IMR-90 (cell line): ENCODE measurements at regions not wholly inside any gene's neighbourhood (a gene's known extent, or its start where the extent isn't known, plus 50 kb on each side); places are given as distances from the start of the nearest gene placed in this dataset.

ENCODE experiments used
- ATAC-seq: fragments of 200-7000 bp; cut with Tn5 transposase; 2 replicates; pipeline ENCODE4 v1.9.1; 2020; ENCODE audit warnings: low read depth, mild to moderate bottlenecking, moderate library complexity
- BruUV-seq: library from RNA; stranded (reverse); fragments of 400-500 nt; replicated peaks from 2 replicates; lab custom pipeline; 2021; lab: Mats Ljungman, UMichigan
- CTCF ChIA-PET: fragments of 300-600 bp; formaldehyde crosslinking; extraction: SDS; loops from one replicate; lab custom pipeline; 2021; ENCODE audit warnings: antibody characterized with exemption; lab: Yijun Ruan, JAX
- POLR2A ChIA-PET: fragments of 300-600 bp; sonication (Branson Sonifier 250); formaldehyde crosslinking; loops from one replicate; lab custom pipeline; 2022; ENCODE audit warnings: antibody characterized with exemption; ENCODE audit not compliant: unreplicated experiment; lab: Charles Lee
- DNase-seq: peaks from one replicate; pipeline ENCODE4 v3.0.0; 2013
- H2AFZ ChIP-seq: replicated peaks from 2 replicates; pipeline ENCODE3; 2013; ENCODE audit warnings: low read length, mild to moderate bottlenecking; ENCODE audit not compliant: poor library complexity
- H2AK5ac ChIP-seq: 2 replicates; pipeline ENCODE4 v1.6.1; 2013; ENCODE audit warnings: low read depth, low read length, inconsistent platforms
- H2AK9ac ChIP-seq: replicated peaks from 2 replicates; pipeline ENCODE3; 2013; ENCODE audit warnings: mild to moderate bottlenecking, low read depth, low read length, moderate library complexity; ENCODE audit not compliant: poor library complexity
- H2BK120ac ChIP-seq: 2 replicates; pipeline ENCODE4 v1.6.1; 2013; ENCODE audit warnings: low read depth, low read length, inconsistent platforms
- H2BK15ac ChIP-seq: 3 replicates; pipeline ENCODE4 v1.6.1; 2013; ENCODE audit warnings: low read depth, low read length, inconsistent platforms
- H2BK20ac ChIP-seq: 2 replicates; pipeline ENCODE4 v1.6.1; 2013; ENCODE audit warnings: low read depth, mild to moderate bottlenecking, inconsistent platforms, low read length, moderate library complexity
- H2BK5ac ChIP-seq: 2 replicates; pipeline ENCODE4 v1.6.1; 2013; ENCODE audit warnings: mild to moderate bottlenecking, low read depth, low read length, inconsistent platforms; ENCODE audit not compliant: poor library complexity, severe bottlenecking
- H3K14ac ChIP-seq: replicated peaks from 2 replicates; pipeline ENCODE4 v1.6.1; 2013; ENCODE audit warnings: low read depth, low read length, inconsistent platforms
- H3K18ac ChIP-seq: 2 replicates; pipeline ENCODE4 v1.6.1; 2013; ENCODE audit warnings: low read depth, low read length, control low read depth
- H3K23ac ChIP-seq: 2 replicates; pipeline ENCODE4 v1.6.1; 2013; ENCODE audit warnings: low read depth, low read length, inconsistent platforms
- H3K27ac ChIP-seq: 2 replicates; pipeline ENCODE4 v1.5.1; 2013; ENCODE audit warnings: mild to moderate bottlenecking, control low read depth, low read length; ENCODE audit not compliant: insufficient read depth
- H3K27me3 ChIP-seq: 2 replicates; pipeline ENCODE4 v1.6.1; 2013; ENCODE audit warnings: low read length; ENCODE audit not compliant: control insufficient read depth, insufficient read depth
- H3K36me3 ChIP-seq: 2 replicates; pipeline ENCODE4 v1.6.1; 2013; ENCODE audit warnings: low read length, mixed read lengths; ENCODE audit not compliant: control insufficient read depth, insufficient read depth
- H3K4ac ChIP-seq: 2 replicates; pipeline ENCODE4 v1.6.1; 2013; ENCODE audit warnings: low read depth, low read length, inconsistent platforms
- H3K4me1 ChIP-seq: 2 replicates; pipeline ENCODE4 v1.6.1; 2013; ENCODE audit warnings: low read length, mixed read lengths; ENCODE audit not compliant: control insufficient read depth, insufficient read depth
- H3K4me2 ChIP-seq: 2 replicates; pipeline ENCODE4 v1.6.1; 2013; ENCODE audit warnings: low read depth, mild to moderate bottlenecking, control low read depth, low read length, moderate library complexity
- H3K4me3 ChIP-seq: 2 replicates; pipeline ENCODE4 v1.5.1; 2013; ENCODE audit warnings: low read depth, mild to moderate bottlenecking, control low read depth, low read length, moderate library complexity; ENCODE audit not compliant: insufficient read depth
- H3K56ac ChIP-seq: 2 replicates; pipeline ENCODE4 v1.6.1; 2013; ENCODE audit warnings: low read length, inconsistent platforms; ENCODE audit not compliant: insufficient read depth; ENCODE audit errors: extremely low read depth
- H3K79me1 ChIP-seq, 2 experiments: 2 replicates each; pipeline ENCODE4 v1.6.1; 2013; ENCODE audit warnings: low read length in 2 of 2, inconsistent platforms in 1 of 2, low read depth in 1 of 2
- H3K9ac ChIP-seq: 2 replicates; pipeline ENCODE4 v1.6.1; 2013; ENCODE audit warnings: low read depth, low read length, control low read depth
- H3K9me1 ChIP-seq: 2 replicates; pipeline ENCODE4 v1.6.1; 2013; ENCODE audit warnings: low read length, inconsistent platforms; ENCODE audit not compliant: insufficient read depth
- H3K9me3 ChIP-seq: 2 replicates; pipeline ENCODE4 v1.6.1; 2013; ENCODE audit warnings: low read length; ENCODE audit not compliant: control insufficient read depth, insufficient read depth
- H4K20me1 ChIP-seq: 2 replicates; pipeline ENCODE4 v1.6.1; 2013; ENCODE audit warnings: low read length, inconsistent platforms; ENCODE audit not compliant: insufficient read depth
- H4K5ac ChIP-seq: 2 replicates; pipeline ENCODE4 v1.6.1; 2013; ENCODE audit warnings: mild to moderate bottlenecking, low read depth, low read length, control low read depth
- H4K8ac ChIP-seq, 2 experiments: 2 replicates each; pipeline ENCODE4 v1.6.1; 2013; ENCODE audit warnings: low read depth in 2 of 2, low read length in 2 of 2, control low read depth in 1 of 2, inconsistent platforms in 1 of 2
- H4K91ac ChIP-seq: 2 replicates; pipeline ENCODE4 v1.6.1; 2013; ENCODE audit warnings: low read depth, low read length, inconsistent platforms; ENCODE audit not compliant: insufficient read depth
- BHLHE40 ChIP-seq: fragments of 150-350 bp; IDR thresholded peaks from 2 replicates; pipeline ENCODE4 v1.6.1; 2016; ENCODE audit warnings: mild to moderate bottlenecking, low read depth, low read length
- CEBPB ChIP-seq: IDR thresholded peaks from 2 replicates; pipeline ENCODE4 v1.6.1; 2012; ENCODE audit warnings: low read depth, low read length, improper control_type of control experiment
- CHD1 ChIP-seq: IDR thresholded peaks from 2 replicates; pipeline ENCODE4 v1.6.1; 2012; ENCODE audit warnings: low read depth, low read length, improper control_type of control experiment
- FOS ChIP-seq: fragments of 150-350 bp; IDR thresholded peaks from 2 replicates; pipeline ENCODE4 v1.6.1; 2016; ENCODE audit warnings: low read depth, low read length
- MAFK ChIP-seq: IDR thresholded peaks from 2 replicates; pipeline ENCODE4 v1.6.1; 2012; ENCODE audit warnings: low read depth, low read length, improper control_type of control experiment
- MXI1 ChIP-seq: IDR thresholded peaks from 2 replicates; pipeline ENCODE4 v1.6.1; 2012; ENCODE audit warnings: low read depth, mild to moderate bottlenecking, low read length, moderate library complexity, borderline replicate concordance
- POLR2A ChIP-seq: IDR thresholded peaks from 2 replicates; pipeline ENCODE4 v1.6.1; 2012; ENCODE audit warnings: mild to moderate bottlenecking, low read depth, low read length
- WGBS, 2 experiments: methylation state at CpG; one replicate each; pipeline versions ENCODE4 v1.1.5 to v1.1.7; 2013; ENCODE audit warnings: missing lambda C conversion rate in 2 of 2; ENCODE audit not compliant: insufficient read length in 1 of 2; ENCODE audit errors: extremely low coverage in 2 of 2; 5-methylcytosine and 5-hydroxymethylcytosine counted together
- dilution Hi-C: fragments of 300-500 bp; cut with HindIII; formaldehyde crosslinking; loops from one replicate; pipeline ENCODE4 v1.14.3; 2018; ENCODE audit warnings: low sequenced_read_pairs; ENCODE audit not compliant: unreplicated experiment
- in situ Hi-C: fragments of 300-500 bp; cut with MboI; formaldehyde crosslinking; loops from 3 replicates; pipeline ENCODE4 v1.14.3; 2019; ENCODE audit warnings: low sequenced_read_pairs, inconsistent platforms, mixed read lengths
- intact Hi-C: fragments of 100-400 bp; cut with micrococcal nuclease; formaldehyde crosslinking; loops from 2 replicates; pipeline ENCODE4 v1.10.0; 2022
- TF ChIP-seq, protein P1 (sequence below): conservative IDR thresholded peaks from 2 replicates; pipeline ENCODE4 v1.5.1; 2012; ENCODE audit warnings: mild to moderate bottlenecking, low read depth, low read length, improper control_type of control experiment

GRCh38 chr3:76700323-76700722, 339.6 kb upstream of the ROBO2 start:
- WGBS, 2 experiments, result 60 to 100% methylated on average over 1 of the region's 3 CpGs
- Histone ChIP-seq H3K23ac (no peak overlapping the region), H3K36me3 (no peaks in the 10 kb centered on the region), H2BK20ac (no peak overlapping the region), H3K4me3 (no peak overlapping the region), H2AK5ac (no peak overlapping the region), H2AK9ac (no peak overlapping the region), H2BK5ac (no peak overlapping the region), H2BK15ac (no peak overlapping the region), H3K9me3 (no peaks in the 10 kb centered on the region), H3K4me2 (no peak overlapping the region), H4K8ac (no peak overlapping the region), H3K4ac (no peak overlapping the region), H3K9ac (no peak overlapping the region), H3K56ac (no peak overlapping the region), H4K20me1 (no peaks in the 10 kb centered on the region), H3K27me3 (no peaks in the 10 kb centered on the region), H2AFZ (no peak overlapping the region), H3K27ac (no peak overlapping the region), H2BK120ac (no peak overlapping the region), H3K79me1 (no peaks in the 10 kb centered on the region), H3K9me1 (no peaks in the 10 kb centered on the region), H3K18ac (no peak overlapping the region), H4K91ac (no peak overlapping the region), H3K14ac (no peak overlapping the region), H4K5ac (no peak overlapping the region), H3K4me1 (no peaks in the 10 kb centered on the region)
- intact Hi-C loops (no loop called here), in situ Hi-C loops (no loop called here), dilution Hi-C loops (no loop called here)
- POLR2A ChIA-PET, result no interaction called here
- TF ChIP-seq CHD1, result no peak
- no peak for TF ChIP-seq BHLHE40
- TF ChIP-seq, protein P1, sequence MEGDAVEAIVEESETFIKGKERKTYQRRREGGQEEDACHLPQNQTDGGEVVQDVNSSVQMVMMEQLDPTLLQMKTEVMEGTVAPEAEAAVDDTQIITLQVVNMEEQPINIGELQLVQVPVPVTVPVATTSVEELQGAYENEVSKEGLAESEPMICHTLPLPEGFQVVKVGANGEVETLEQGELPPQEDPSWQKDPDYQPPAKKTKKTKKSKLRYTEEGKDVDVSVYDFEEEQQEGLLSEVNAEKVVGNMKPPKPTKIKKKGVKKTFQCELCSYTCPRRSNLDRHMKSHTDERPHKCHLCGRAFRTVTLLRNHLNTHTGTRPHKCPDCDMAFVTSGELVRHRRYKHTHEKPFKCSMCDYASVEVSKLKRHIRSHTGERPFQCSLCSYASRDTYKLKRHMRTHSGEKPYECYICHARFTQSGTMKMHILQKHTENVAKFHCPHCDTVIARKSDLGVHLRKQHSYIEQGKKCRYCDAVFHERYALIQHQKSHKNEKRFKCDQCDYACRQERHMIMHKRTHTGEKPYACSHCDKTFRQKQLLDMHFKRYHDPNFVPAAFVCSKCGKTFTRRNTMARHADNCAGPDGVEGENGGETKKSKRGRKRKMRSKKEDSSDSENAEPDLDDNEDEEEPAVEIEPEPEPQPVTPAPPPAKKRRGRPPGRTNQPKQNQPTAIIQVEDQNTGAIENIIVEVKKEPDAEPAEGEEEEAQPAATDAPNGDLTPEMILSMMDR, result no peak
- TF ChIP-seq FOS, result no peak
- no peak for TF ChIP-seq POLR2A
- TF ChIP-seq MAFK, result no peak
- no peak for TF ChIP-seq MXI1
- no peak for TF ChIP-seq CEBPB
- peak; percentile 29 for DNase-seq
- CTCF ChIA-PET, result no interaction called here
- BruUV-seq, result no TSS peak
- peak; percentile 67 for ATAC-seq
